ENCODE measurements at regions not wholly inside any gene's neighbourhood (a gene's known extent, or its start where the extent isn't known, plus 50 kb on each side); places are given as distances from the start of the nearest gene placed in this dataset.

DNA sequence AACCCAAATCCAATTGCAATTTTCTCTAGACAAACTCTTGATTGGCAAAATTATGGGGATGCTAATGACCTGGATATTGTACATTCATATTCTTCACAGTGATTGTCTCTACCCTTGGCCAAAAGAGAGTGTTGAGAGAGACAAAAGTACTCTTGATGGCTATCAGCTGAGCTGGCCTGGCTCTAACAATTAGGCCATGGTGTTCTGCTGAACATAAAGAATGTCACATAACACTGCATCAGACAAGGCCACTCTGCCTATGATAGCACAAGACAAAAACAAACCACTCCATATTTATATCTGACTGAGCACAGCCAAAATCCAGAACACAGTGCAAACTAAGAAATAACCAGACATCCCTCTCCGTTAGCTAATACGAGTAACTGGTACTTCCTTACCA is 101.7 kb downstream of the ADAMTS1 start:
- Histone ChIP-seq H3K4me3 (ENCODE audit: insufficient read depth, low read depth, low read length) (no peak overlapping the region), H3K36me3 (ENCODE audit: control insufficient read depth, insufficient read depth, low read length) (no peaks in the 10 kb centered on the region), H2BK15ac (ENCODE audit: low read depth, low read length) (no peak overlapping the region), H3K9me3 (ENCODE audit: control insufficient read depth, insufficient read depth, low read length) (no peaks in the 10 kb centered on the region), H3K4ac (ENCODE audit: low read depth, low read length) (no peak overlapping the region), H3K27me3 (ENCODE audit: control insufficient read depth, insufficient read depth, low read length) (peaks cover 5% of the 10 kb centered on the region), H2BK20ac (ENCODE audit: low read depth, low read length) (no peak overlapping the region), H4K91ac (ENCODE audit: insufficient read depth, low read depth, low read length) (no peak overlapping the region), H3K79me1 (ENCODE audit: low read depth in 1 of 2, low read length in 2 of 2) (no peaks in the 10 kb centered on the region), H2AK9ac (replicated peaks; ENCODE audit: low read depth, low read length, poor library complexity) (no peak overlapping the region), H2AFZ (replicated peaks; ENCODE audit: low read length, poor library complexity) (no peak overlapping the region), H3K18ac (ENCODE audit: low read depth, low read length) (no peak overlapping the region), H3K9ac (ENCODE audit: low read depth, low read length) (no peak overlapping the region), H3K14ac (replicated peaks; ENCODE audit: low read depth, low read length) (no peak overlapping the region), H4K5ac (ENCODE audit: low read depth, low read length) (no peak overlapping the region), H3K4me2 (ENCODE audit: low read depth, low read length) (no peak overlapping the region), H3K9me1 (ENCODE audit: insufficient read depth, low read length) (no peaks in the 10 kb centered on the region), H2BK5ac (ENCODE audit: low read depth, low read length, poor library complexity, severe bottlenecking) (no peak overlapping the region), H3K27ac (ENCODE audit: insufficient read depth, low read length) (no peak overlapping the region), H3K4me1 (ENCODE audit: control insufficient read depth, insufficient read depth, low read length) (no peaks in the 10 kb centered on the region), H4K8ac (ENCODE audit: low read depth in 2 of 2, low read length in 2 of 2) (no peak overlapping the region), H2BK120ac (ENCODE audit: low read depth, low read length) (no peak overlapping the region), H3K23ac (ENCODE audit: low read depth, low read length) (no peak overlapping the region), H4K20me1 (ENCODE audit: insufficient read depth, low read length) (no peaks in the 10 kb centered on the region), H2AK5ac (ENCODE audit: low read depth, low read length) (no peak overlapping the region), H3K56ac (ENCODE audit: extremely low read depth, insufficient read depth, low read length) (no peak overlapping the region)
- BruUV-seq (replicated peaks), result no TSS peak
- in situ Hi-C loops (cut with MboI; ENCODE audit: low sequenced_read_pairs) (no loop called here), dilution Hi-C loops (cut with HindIII; ENCODE audit: low sequenced_read_pairs, unreplicated experiment) (no loop called here), intact Hi-C loops (cut with micrococcal nuclease) (no loop called here)
- TF ChIP-seq, protein P1, sequence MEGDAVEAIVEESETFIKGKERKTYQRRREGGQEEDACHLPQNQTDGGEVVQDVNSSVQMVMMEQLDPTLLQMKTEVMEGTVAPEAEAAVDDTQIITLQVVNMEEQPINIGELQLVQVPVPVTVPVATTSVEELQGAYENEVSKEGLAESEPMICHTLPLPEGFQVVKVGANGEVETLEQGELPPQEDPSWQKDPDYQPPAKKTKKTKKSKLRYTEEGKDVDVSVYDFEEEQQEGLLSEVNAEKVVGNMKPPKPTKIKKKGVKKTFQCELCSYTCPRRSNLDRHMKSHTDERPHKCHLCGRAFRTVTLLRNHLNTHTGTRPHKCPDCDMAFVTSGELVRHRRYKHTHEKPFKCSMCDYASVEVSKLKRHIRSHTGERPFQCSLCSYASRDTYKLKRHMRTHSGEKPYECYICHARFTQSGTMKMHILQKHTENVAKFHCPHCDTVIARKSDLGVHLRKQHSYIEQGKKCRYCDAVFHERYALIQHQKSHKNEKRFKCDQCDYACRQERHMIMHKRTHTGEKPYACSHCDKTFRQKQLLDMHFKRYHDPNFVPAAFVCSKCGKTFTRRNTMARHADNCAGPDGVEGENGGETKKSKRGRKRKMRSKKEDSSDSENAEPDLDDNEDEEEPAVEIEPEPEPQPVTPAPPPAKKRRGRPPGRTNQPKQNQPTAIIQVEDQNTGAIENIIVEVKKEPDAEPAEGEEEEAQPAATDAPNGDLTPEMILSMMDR (conservative IDR thresholded peaks at IDR 0.05; ENCODE audit: low read depth, low read length), result no peak
- TF ChIP-seq SMC3 (IDR thresholded peaks at IDR 0.05; ENCODE audit: low read depth, low read length), result no peak
- TF ChIP-seq CEBPB (IDR thresholded peaks at IDR 0.05; ENCODE audit: low read depth, low read length), result no peak
- TF ChIP-seq MXI1 (IDR thresholded peaks at IDR 0.05; ENCODE audit: borderline replicate concordance, low read depth, low read length), result no peak
- no peak for TF ChIP-seq RCOR1 (IDR thresholded peaks at IDR 0.05; ENCODE audit: insufficient replicate concordance, low read length)
- TF ChIP-seq MAFK (IDR thresholded peaks at IDR 0.05; ENCODE audit: low read depth, low read length), result no peak
- no peak for TF ChIP-seq POLR2A (IDR thresholded peaks at IDR 0.05; ENCODE audit: low read depth, low read length)
- POLR2A ChIA-PET (ENCODE audit: unreplicated experiment), result no interaction called here
- no peak for DNase-seq
- CTCF ChIA-PET, result no interaction called here
- ATAC-seq (ENCODE audit: low read depth), result no peak
- WGBS, 2 experiments (ENCODE audit: extremely low coverage in 2 of 2, insufficient read length in 1 of 2), result 86% methylated on average over 2 of the region's 2 CpGs; no CpG with 5 or more reads in 1 of the 2 experiments
